Esophagus squamous epithelium (tissue), 4 donors: ENCODE measurements at regions not wholly inside any gene's neighbourhood (a gene's known extent, or its start where the extent isn't known, plus 50 kb on each side); places are given as distances from the start of the nearest gene placed in this dataset.

ENCODE experiments used
- CTCF ChIP-seq, 6 experiments: fragments of 450-650 bp in 4 of 6; fragments of 200-600 bp in 2 of 6; sonication (generic) in 2 of 6; IDR thresholded peaks; one replicate each; pipeline ENCODE4 v1.5.1; 2016 to 2019; ENCODE audit warnings: antibody characterized with exemption in 6 of 6, mild to moderate bottlenecking in 4 of 6, moderate library complexity in 4 of 6
- POLR2A ChIP-seq, 4 donors: fragments of 450-650 bp; IDR thresholded peaks; one replicate each; pipeline ENCODE4 v1.6.1; 2017; ENCODE audit warnings: antibody characterized with exemption in 4 of 4, mild to moderate bottlenecking in 4 of 4, moderate library complexity in 3 of 4

GRCh38 chr2:241943961-241944575 lies 74.5 kb downstream of the RTP5 start:
- TF ChIP-seq CTCF (IDR thresholded peaks at IDR 0.05) = no peak
- TF ChIP-seq POLR2A (IDR thresholded peaks at IDR 0.05) = no peak
